ENCODE measurements at regions not wholly inside any gene's neighbourhood (a gene's known extent, or its start where the extent isn't known, plus 50 kb on each side); places are given as distances from the start of the nearest gene placed in this dataset.

DNA sequence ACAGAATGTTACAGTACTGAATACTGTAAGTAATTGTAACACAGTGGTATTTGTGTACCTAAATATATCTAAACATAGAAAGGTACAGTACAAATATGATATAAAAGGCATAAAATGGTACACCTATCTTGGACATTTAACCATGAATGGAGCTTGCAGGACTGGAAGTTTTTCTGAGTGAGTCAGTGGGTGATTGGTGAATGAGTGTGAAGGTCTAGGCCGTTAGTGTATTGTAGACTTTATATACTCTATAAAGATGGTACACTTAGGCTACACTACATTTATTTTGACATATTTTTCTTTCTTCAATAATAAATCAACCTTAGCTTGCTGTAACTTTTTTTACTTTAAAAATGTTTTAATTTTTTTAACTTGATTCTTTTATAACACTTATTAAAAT, 422.5 kb upstream of the FSTL5 start:
- no peak for TF ChIP-seq ZFX (IDR thresholded peaks at IDR 0.05)
- TF ChIP-seq, protein P1, sequence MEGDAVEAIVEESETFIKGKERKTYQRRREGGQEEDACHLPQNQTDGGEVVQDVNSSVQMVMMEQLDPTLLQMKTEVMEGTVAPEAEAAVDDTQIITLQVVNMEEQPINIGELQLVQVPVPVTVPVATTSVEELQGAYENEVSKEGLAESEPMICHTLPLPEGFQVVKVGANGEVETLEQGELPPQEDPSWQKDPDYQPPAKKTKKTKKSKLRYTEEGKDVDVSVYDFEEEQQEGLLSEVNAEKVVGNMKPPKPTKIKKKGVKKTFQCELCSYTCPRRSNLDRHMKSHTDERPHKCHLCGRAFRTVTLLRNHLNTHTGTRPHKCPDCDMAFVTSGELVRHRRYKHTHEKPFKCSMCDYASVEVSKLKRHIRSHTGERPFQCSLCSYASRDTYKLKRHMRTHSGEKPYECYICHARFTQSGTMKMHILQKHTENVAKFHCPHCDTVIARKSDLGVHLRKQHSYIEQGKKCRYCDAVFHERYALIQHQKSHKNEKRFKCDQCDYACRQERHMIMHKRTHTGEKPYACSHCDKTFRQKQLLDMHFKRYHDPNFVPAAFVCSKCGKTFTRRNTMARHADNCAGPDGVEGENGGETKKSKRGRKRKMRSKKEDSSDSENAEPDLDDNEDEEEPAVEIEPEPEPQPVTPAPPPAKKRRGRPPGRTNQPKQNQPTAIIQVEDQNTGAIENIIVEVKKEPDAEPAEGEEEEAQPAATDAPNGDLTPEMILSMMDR (conservative IDR thresholded peaks at IDR 0.05): no peak
- H3K27ac ChIP-seq: no peak overlapping the region

DNA sequence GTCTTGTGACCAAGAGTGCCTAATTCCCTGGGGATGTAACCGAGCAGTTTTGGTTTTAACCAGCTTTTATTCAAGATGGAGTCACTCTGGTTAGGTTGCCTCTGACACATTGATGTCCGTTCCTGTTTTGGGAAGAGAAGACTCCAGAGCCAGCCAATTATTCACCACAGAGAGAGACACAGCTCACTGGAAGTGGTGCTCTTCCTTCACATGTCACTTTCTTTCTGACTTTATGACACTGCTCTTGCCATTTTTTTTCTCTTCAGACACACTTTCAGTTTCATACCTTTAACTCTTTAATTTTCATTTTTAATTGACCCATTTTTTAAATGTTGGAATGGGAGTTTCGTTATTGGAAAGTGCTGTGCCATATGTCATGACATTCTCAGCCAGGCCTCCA, 418.4 kb upstream of the FSTL5 start:
- no peak overlapping the region for H3K27ac ChIP-seq
- TF ChIP-seq ZFX (IDR thresholded peaks at IDR 0.05): no peak
- TF ChIP-seq, protein P1 (conservative IDR thresholded peaks at IDR 0.05): no peak

DNA sequence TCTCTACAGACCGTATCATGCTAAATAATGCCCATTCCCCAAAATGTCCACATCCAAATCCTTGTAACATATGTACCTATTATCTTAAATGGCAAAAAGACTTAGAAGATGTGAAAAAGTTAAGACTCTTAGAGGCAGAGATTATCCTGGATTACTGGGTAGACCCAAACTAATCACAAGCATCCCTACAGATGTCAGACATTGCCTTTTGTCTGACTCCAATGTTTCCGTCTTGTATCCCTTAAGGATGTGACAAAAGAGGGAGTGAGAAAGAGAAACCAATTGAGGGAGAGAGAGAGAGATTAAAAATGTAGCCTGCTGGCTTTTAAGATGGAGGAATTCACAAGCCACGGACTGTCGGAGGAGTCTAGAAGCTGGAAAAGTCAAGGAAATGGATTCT, 401.9 kb upstream of the FSTL5 start:
- TF ChIP-seq ZFX (IDR thresholded peaks at IDR 0.05): no peak
- TF ChIP-seq, protein P1 (conservative IDR thresholded peaks at IDR 0.05): no peak
- H3K27ac ChIP-seq: no peak overlapping the region

DNA sequence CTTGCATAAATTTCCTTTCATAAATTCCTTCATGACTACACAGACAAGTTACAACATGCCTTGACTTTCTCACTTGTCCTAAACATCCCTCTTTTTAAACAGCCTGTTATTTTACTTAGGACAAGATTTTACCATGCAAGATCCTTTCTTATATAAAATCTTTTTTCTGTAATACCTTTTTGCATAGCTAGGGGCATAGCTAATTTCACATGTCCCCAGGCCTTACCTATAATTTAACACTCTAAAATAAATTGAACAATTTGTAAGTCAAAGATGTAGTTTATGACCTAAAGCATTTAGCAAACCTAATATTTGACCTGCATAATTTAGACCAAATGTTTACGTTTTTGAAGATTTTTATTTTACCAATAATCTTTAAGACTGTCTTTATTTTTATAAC, 396.3 kb upstream of the FSTL5 start:
- no peak overlapping the region for H3K27ac ChIP-seq
- TF ChIP-seq ZFX (IDR thresholded peaks at IDR 0.05): no peak
- TF ChIP-seq, protein P1 (conservative IDR thresholded peaks at IDR 0.05): peak; percentile 17; the same call in 1 of the 2 replicates

DNA sequence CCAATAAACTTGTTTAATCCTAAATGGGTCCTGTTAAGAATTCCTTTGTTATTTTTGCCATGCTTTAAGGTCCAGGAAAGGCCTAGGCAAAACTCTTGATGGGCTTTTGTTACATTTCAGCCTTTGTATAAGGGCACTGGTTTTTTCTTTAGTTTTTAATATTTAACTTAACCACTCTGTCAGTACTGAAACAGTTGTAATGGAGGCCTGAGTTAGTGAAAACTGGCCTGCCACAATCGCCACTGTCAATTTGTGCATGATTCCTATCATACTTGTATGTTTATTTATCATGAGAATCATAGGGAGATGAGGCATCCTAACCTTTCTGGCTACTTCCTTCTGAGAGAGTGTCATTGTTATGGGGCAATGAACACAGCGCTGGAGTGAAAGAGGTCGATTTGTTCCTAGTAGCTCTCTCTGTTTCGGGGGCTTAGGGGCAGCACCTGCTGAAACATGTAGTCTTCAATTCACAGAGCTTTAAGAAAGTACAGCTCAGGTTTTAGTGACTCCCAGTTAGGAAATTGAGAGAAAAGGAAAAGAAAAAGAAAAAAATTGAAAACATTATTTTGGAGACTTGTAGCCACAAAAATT, 393.8 kb upstream of the FSTL5 start:
- no peak overlapping the region for H3K27ac ChIP-seq
- TF ChIP-seq, protein P1 (conservative IDR thresholded peaks at IDR 0.05): no peak
- no peak for TF ChIP-seq ZFX (IDR thresholded peaks at IDR 0.05)

DNA sequence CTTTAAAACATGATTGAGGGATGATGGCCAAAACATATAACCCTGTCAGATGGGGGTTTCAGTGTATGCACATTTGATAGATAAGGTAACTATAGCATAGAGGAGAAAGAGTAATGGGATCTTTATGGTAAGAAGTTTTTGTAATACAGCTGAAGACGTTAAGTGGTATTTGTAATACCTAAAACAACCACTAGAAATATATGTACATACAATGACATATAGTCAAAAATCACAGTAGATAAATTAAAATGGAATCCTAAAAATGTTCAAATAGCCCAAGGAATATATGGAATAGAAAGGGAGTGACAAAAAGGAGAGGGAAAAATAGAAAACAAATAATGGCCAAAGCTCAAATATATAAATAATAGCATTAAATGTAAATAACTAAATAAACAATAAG, 371.3 kb upstream of the FSTL5 start:
- TF ChIP-seq ZFX (IDR thresholded peaks at IDR 0.05): no peak
- TF ChIP-seq, protein P1 (conservative IDR thresholded peaks at IDR 0.05): peak; percentile 28
- H3K27ac ChIP-seq: no peak overlapping the region

DNA sequence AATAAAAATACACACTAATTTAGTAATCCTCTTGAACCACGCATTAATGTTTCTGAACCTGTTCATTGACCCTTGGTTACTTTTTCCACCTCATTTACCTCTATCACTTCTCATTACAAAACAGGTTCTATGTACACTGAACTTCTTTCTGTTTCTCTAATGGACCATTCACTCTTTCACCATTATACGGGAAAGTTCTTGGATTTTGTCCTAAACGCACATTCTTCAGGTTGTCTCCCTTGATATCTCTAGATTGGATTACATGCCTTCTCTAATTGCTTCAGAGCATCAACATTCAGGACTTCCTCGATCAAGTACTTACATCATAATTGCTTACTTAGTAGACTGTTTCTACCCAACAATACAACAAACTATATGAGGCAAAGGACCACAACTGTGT, 359.4 kb upstream of the FSTL5 start:
- TF ChIP-seq ZFX (IDR thresholded peaks at IDR 0.05): no peak
- TF ChIP-seq, protein P1 (conservative IDR thresholded peaks at IDR 0.05): no peak
- no peak overlapping the region for H3K27ac ChIP-seq
